Neural cell (in vitro differentiated cells): ENCODE measurements at regions not wholly inside any gene's neighbourhood (a gene's known extent, or its start where the extent isn't known, plus 50 kb on each side); places are given as distances from the start of the nearest gene placed in this dataset.

Source experiments
- CTCF ChIP-seq: fragments of 450-650 bp; IDR thresholded peaks from 2 replicates; pipeline ENCODE4 v1.5.1; 2014; ENCODE audit warnings: antibody characterized with exemption, mild to moderate bottlenecking, moderate library complexity; ENCODE audit not compliant: poor library complexity, severe bottlenecking
- EZH2 ChIP-seq: fragments of 200-600, 300-800 bp; shearing (Covaris generic), sonication (generic); IDR thresholded peaks from 2 replicates; pipeline ENCODE4 v1.6.1; 2014; ENCODE audit warnings: antibody characterized with exemption, low read length, borderline replicate concordance, mild to moderate bottlenecking; ENCODE audit not compliant: insufficient read depth, poor library complexity, severe bottlenecking
- POLR2AphosphoS5 ChIP-seq: IDR thresholded peaks from 2 replicates; pipeline ENCODE4 v1.6.1; 2012
- REST ChIP-seq: IDR thresholded peaks from 2 replicates; pipeline ENCODE4 v1.6.1; 2012; ENCODE audit warnings: borderline replicate concordance
- SMC3 ChIP-seq: fragments of 450-650 bp; conservative IDR thresholded peaks from 2 replicates; pipeline ENCODE4 v1.6.1; 2014; ENCODE audit warnings: antibody characterized with exemption, mild to moderate bottlenecking, moderate library complexity; ENCODE audit not compliant: poor library complexity

GRCh38 chr2:187168720-187169713 is 279.0 kb downstream of the CALCRL start:
- TF ChIP-seq CTCF, result no peak
- no peak for TF ChIP-seq REST
- TF ChIP-seq POLR2AphosphoS5, result no peak
- TF ChIP-seq EZH2, result no peak
- TF ChIP-seq SMC3, result no peak
